ENCODE measurements at regions not wholly inside any gene's neighbourhood (a gene's known extent, or its start where the extent isn't known, plus 50 kb on each side); places are given as distances from the start of the nearest gene placed in this dataset.

- no peak overlapping the region for H2AFZ ChIP-seq (ENCODE audit: low read depth, low read length, severe bottlenecking)
- H3K36me3 ChIP-seq (ENCODE audit: low read length), result no peaks in the 10 kb centered on the region
- no peak overlapping the region for H3K27ac ChIP-seq (ENCODE audit: low read depth, low read length)
- no peak overlapping the region for H3K4me3 ChIP-seq (ENCODE audit: insufficient read depth, low read length, poor library complexity, severe bottlenecking)
- H3K79me2 ChIP-seq (ENCODE audit: insufficient read depth, low read length), result no peaks in the 10 kb centered on the region
- no peak overlapping the region for H3K9ac ChIP-seq (ENCODE audit: low read length)
- no peaks in the 10 kb centered on the region for H4K20me1 ChIP-seq (ENCODE audit: low read depth, low read length)
- no peaks in the 10 kb centered on the region for H3K27me3 ChIP-seq (ENCODE audit: low read length)
- no peaks in the 10 kb centered on the region for H3K9me2 ChIP-seq (replicated peaks; ENCODE audit: insufficient read depth, low read length)
- H3K4me2 ChIP-seq (ENCODE audit: low read depth, low read length, poor library complexity, severe bottlenecking), result no peak overlapping the region
- H3K9me3 ChIP-seq (ENCODE audit: insufficient read depth, low read length), result no peaks in the 10 kb centered on the region
- TF ChIP-seq CTCF (IDR thresholded peaks at IDR 0.05; ENCODE audit: insufficient read depth, low read length, poor library complexity, severe bottlenecking) (no peak), EZH2phosphoT487 (conservative IDR thresholded peaks at IDR 0.05; ENCODE audit: low read length) (no peak)
- no peaks in the 10 kb centered on the region for H3F3A ChIP-seq (ENCODE audit: insufficient read depth)
Observed at GRCh38 chr6:14509120-14509519, 391.5 kb downstream of the CD83 start.

GRCh38 chr6:14510038-14510437 lies 392.5 kb downstream of the CD83 start:
- Histone ChIP-seq H3K4me2 (ENCODE audit: low read depth, low read length, poor library complexity, severe bottlenecking) (no peak overlapping the region), H3K79me2 (ENCODE audit: insufficient read depth, low read length) (no peaks in the 10 kb centered on the region), H3F3A (ENCODE audit: insufficient read depth) (no peaks in the 10 kb centered on the region), H3K9ac (ENCODE audit: low read length) (no peak overlapping the region), H3K9me2 (replicated peaks; ENCODE audit: insufficient read depth, low read length) (no peaks in the 10 kb centered on the region), H4K20me1 (ENCODE audit: low read depth, low read length) (no peaks in the 10 kb centered on the region), H3K27me3 (ENCODE audit: low read length) (no peaks in the 10 kb centered on the region), H2AFZ (ENCODE audit: low read depth, low read length, severe bottlenecking) (no peak overlapping the region), H3K27ac (ENCODE audit: low read depth, low read length) (no peak overlapping the region), H3K36me3 (ENCODE audit: low read length) (no peaks in the 10 kb centered on the region), H3K9me3 (ENCODE audit: insufficient read depth, low read length) (no peaks in the 10 kb centered on the region), H3K4me3 (ENCODE audit: insufficient read depth, low read length, poor library complexity, severe bottlenecking) (no peak overlapping the region)
- TF ChIP-seq CTCF (IDR thresholded peaks at IDR 0.05; ENCODE audit: insufficient read depth, low read length, poor library complexity, severe bottlenecking), result peak; percentile 18
- TF ChIP-seq EZH2phosphoT487 (conservative IDR thresholded peaks at IDR 0.05; ENCODE audit: low read length), result no peak

- no peak overlapping the region for H3K27ac ChIP-seq (ENCODE audit: low read depth, low read length)
- H3F3A ChIP-seq (ENCODE audit: insufficient read depth), result no peaks in the 10 kb centered on the region
- H3K9me2 ChIP-seq (replicated peaks; ENCODE audit: insufficient read depth, low read length), result no peaks in the 10 kb centered on the region
- TF ChIP-seq EZH2phosphoT487 (conservative IDR thresholded peaks at IDR 0.05; ENCODE audit: low read length) (no peak), CTCF (IDR thresholded peaks at IDR 0.05; ENCODE audit: insufficient read depth, low read length, poor library complexity, severe bottlenecking) (no peak)
- H3K9me3 ChIP-seq (ENCODE audit: insufficient read depth, low read length), result no peaks in the 10 kb centered on the region
- no peak overlapping the region for H2AFZ ChIP-seq (ENCODE audit: low read depth, low read length, severe bottlenecking)
- no peaks in the 10 kb centered on the region for H3K79me2 ChIP-seq (ENCODE audit: insufficient read depth, low read length)
- no peak overlapping the region for H3K4me2 ChIP-seq (ENCODE audit: low read depth, low read length, poor library complexity, severe bottlenecking)
- H3K9ac ChIP-seq (ENCODE audit: low read length), result no peak overlapping the region
- no peak overlapping the region for H3K4me3 ChIP-seq (ENCODE audit: insufficient read depth, low read length, poor library complexity, severe bottlenecking)
- H4K20me1 ChIP-seq (ENCODE audit: low read depth, low read length), result no peaks in the 10 kb centered on the region
- no peaks in the 10 kb centered on the region for H3K27me3 ChIP-seq (ENCODE audit: low read length)
- H3K36me3 ChIP-seq (ENCODE audit: low read length), result no peaks in the 10 kb centered on the region
Observed at GRCh38 chr6:14511061-14511586, 393.6 kb downstream of the CD83 start.
